GM19463 (cell line): ENCODE measurements at regions not wholly inside any gene's neighbourhood (a gene's known extent, or its start where the extent isn't known, plus 50 kb on each side); places are given as distances from the start of the nearest gene placed in this dataset.

Experiments
- ATAC-seq: cut with Tn5 transposase; IDR thresholded peaks from one replicate; pipeline ENCODE4 v1.9.1; 2021; ENCODE audit warnings: mild to moderate bottlenecking, moderate library complexity; ENCODE audit not compliant: unreplicated experiment

- ATAC-seq = no peak
Measured at GRCh38 chr7:38002689-38003088, 82.2 kb downstream of the EPDR1 start.

- no peak for ATAC-seq
Measured at GRCh38 chr7:38006559-38006958, 86.1 kb downstream of the EPDR1 start.

GRCh38 chr7:38007096-38007495 lies 86.7 kb downstream of the EPDR1 start:
- ATAC-seq = no peak

DNA sequence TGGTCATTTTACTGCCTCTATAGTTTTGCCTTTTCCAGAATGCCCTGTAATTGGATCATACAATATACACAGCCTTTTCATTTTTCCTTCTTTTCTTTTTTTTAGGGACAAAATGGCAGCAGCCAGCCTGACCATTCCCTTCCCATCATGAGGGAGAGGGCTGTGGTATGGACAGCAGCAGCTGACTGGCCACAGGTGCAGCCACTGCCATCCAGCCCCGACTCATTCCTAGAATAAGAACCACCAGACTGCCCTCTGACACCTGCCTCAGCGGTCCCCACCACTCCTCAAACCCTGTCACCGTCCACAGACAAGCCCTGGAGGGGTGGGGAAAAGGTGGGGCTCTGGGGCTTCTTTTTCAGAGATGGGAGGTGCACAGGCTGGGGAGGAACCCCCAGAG lies 92.8 kb downstream of the EPDR1 start:
- ATAC-seq = no peak

GRCh38 chr7:38016567-38016966 lies 96.1 kb downstream of the EPDR1 start:
- ATAC-seq = peak; percentile 71

GRCh38 chr7:38017320-38017719 lies 96.9 kb downstream of the EPDR1 start:
- ATAC-seq = no peak

GRCh38 chr7:38020121-38020785 lies 99.8 kb downstream of the EPDR1 start:
- ATAC-seq = no peak

DNA sequence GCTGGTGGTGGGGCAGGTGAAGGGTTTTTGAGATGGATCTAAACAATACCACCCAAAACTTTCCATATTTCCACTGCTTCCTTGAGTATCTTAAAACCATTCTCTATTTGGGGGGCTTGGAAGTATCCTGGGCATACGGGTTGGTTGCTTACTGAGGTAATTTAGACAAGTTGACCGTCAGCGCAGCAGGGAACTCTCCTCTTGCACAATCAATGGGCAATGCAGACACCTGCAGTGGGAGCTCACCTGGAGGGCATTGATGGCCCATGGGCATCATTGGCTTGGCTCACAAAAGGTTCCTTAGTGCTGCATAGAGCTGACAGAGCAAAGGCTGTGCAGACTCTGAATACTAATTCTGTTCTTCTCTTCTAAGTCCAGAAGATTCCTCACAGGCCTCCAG lies 101.5 kb downstream of the EPDR1 start:
- ATAC-seq = no peak

GRCh38 chr7:38025815-38026214 lies 105.4 kb downstream of the EPDR1 start:
- ATAC-seq = no peak

DNA sequence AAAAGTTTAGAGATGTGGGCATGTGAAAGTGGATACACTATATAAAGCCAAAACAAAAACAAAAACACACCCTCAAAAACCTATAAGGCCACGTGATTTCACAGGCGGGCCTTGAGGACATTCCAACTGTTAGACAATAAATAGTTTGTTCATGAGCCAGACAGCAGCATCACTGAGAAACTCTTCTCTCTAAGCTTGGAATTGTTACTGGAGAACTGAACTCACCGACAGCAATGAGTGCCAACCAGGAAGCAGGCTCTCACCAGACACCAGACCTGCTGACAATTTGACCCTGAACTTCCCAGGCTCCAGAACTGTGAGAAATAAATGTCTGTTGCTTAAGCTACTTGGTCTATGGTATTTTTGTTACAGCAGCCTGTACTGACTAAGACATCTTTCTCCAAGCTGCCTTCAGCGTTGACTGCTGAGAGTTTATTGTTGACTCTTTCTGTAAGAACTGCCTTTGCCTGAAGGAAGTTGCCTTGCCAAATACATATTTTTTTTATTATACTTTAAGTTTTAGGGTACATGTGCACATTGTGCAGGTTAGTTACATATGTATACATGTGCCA lies 107.5 kb downstream of the EPDR1 start:
- no peak for ATAC-seq

- no peak for ATAC-seq
Measured at GRCh38 chr7:38034062-38034908, 113.8 kb downstream of the EPDR1 start.

GRCh38 chr7:38040831-38041230 lies 120.4 kb downstream of the EPDR1 start:
- no peak for ATAC-seq

- no peak for ATAC-seq
Measured at GRCh38 chr7:38049679-38050078, 128.4 kb upstream of the STARD3NL start.

DNA sequence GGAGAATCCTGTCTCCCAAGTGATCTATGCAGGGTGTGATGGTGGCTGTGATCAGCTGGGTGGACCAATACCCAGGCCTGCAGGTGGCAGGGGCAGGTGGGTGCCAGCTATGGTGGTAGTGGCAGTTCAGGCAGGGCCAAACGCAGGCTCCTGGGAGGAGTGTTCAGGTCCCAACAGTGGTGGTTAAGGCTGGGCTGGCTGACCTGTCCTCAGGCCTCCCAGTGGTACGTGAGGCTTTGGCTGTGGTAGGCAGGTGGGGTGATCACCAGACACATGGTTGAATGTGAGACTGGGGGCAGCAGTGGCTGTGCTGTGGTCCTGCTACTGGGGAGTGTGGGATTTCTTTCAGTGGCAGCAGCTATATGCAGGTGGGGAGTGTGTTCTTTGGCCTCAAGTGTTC lies 126.7 kb upstream of the STARD3NL start:
- ATAC-seq = no peak

DNA sequence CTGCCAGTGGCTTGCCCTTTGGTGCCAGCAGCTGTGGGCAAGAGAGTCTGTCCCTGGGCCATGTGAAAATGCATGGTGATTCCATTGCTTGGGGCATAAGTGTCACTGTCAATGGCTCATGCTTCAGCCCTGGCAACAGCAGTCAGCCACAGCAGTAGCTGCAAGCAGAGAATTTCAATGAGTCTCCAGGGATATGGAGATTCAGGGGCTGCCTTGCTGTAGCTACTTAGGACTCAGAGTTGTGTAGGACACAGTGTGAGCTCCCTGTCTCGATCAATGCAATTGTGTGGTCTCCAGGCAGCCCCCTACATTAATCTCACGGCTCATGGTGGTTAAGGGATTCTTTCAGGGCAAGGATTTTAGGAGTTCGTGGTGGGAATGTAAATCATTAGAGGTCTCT lies 126.3 kb upstream of the STARD3NL start:
- ATAC-seq = no peak

DNA sequence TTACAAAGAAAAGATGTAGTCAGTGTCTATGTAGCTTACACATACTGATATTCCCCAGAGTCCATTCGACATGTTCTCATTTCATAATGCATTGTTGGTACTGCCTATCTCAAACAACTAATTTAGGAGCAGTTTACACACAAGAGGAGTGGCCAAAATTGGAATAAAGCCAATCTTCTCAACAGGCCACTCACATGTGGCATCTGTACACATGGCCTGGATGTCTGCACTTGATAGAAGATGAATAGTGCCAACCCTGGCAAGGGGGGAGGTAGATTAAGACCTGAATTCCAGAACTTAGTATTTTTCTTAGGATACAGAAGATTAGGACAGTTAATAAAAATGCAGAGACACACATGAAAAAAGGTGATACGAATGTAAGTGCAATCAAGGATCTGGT lies 125.3 kb upstream of the STARD3NL start:
- no peak for ATAC-seq

GRCh38 chr7:38054199-38054598 lies 123.8 kb upstream of the STARD3NL start:
- ATAC-seq = no peak

GRCh38 chr7:38057829-38058228 lies 120.2 kb upstream of the STARD3NL start:
- ATAC-seq = no peak

DNA sequence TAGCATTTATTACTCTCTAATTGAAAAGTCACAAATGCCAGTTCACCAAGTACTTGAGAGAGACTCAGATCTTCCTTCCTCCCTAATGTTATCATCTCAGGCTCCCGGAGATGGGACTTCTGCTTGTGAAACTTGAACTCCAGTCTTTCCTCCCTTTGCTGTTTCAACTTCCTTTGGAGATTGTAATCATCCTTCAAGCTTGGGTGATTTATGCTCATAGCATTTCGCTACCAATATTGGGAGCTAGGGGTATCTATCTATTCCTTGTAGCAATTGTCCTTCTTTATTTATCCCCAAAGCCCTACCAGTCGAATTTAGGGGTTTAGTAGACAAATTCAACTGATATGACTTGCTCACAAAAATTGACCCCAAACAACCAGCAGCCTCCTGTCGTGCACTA lies 117.9 kb upstream of the STARD3NL start:
- ATAC-seq = no peak

DNA sequence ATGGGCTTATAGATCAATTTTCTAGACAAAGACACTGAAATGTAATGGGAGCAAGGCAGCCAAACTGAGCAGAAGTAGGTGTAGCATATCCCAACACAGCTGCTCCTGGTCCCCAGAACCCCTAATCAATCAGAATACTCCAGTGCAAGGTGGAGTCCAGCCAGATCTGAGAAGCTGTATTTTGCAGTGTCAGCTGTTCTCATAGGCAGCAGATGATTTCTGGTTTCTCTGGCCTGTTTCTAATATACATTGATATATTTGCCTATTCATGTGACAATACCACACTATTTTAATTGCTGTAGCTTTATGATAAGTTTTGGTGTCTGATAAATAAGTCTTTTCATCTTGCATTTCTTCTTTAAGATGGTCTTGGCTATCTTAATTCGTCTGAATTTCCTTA lies 117.4 kb upstream of the STARD3NL start:
- ATAC-seq = no peak

- ATAC-seq = no peak
Measured at GRCh38 chr7:38066391-38066790, 111.7 kb upstream of the STARD3NL start.

- ATAC-seq = no peak
Measured at GRCh38 chr7:38068461-38068860, 109.6 kb upstream of the STARD3NL start.
